MM.1S (cell line): ENCODE measurements at regions not wholly inside any gene's neighbourhood (a gene's known extent, or its start where the extent isn't known, plus 50 kb on each side); places are given as distances from the start of the nearest gene placed in this dataset.

ENCODE experiments used
- DNase-seq: peaks from one replicate; pipeline ENCODE4 v3.0.0-alpha.2; 2015
- H2AFZ ChIP-seq: fragments of 300-600 bp; sonication (generic); 2 replicates; pipeline ENCODE4 v1.6.0; 2016; ENCODE audit warnings: antibody characterized with exemption, low read length
- H3F3A ChIP-seq: fragments of 300-600 bp; sonication (generic); 2 replicates; pipeline ENCODE4 v1.6.1; 2016; ENCODE audit warnings: mild to moderate bottlenecking, antibody characterized with exemption, low read length, moderate library complexity, mixed read lengths; ENCODE audit not compliant: insufficient read depth
- H3K27ac ChIP-seq: fragments of 300-600 bp; sonication (generic); 2 replicates; pipeline ENCODE4 v1.5.1; 2016; ENCODE audit warnings: mild to moderate bottlenecking, low read length
- H3K27me3 ChIP-seq: fragments of 300-600 bp; sonication (generic); replicated peaks from 2 replicates; pipeline ENCODE4 v1.6.0; 2016; ENCODE audit warnings: low read length; ENCODE audit not compliant: insufficient read depth
- H3K36me3 ChIP-seq: fragments of 300-600 bp; sonication (generic); replicated peaks from 2 replicates; pipeline ENCODE4 v1.6.1; 2016; ENCODE audit warnings: mild to moderate bottlenecking, low read length, mixed read lengths; ENCODE audit not compliant: insufficient read depth
- H3K4me1 ChIP-seq: fragments of 300-600 bp; sonication (generic); 2 replicates; pipeline ENCODE4 v1.6.1; 2016; ENCODE audit warnings: low read length, mixed read lengths
- H3K4me2 ChIP-seq: fragments of 300-600 bp; sonication (generic); 2 replicates; pipeline ENCODE4 v1.6.0; 2016; ENCODE audit warnings: low read depth, low read length
- H3K4me3 ChIP-seq: fragments of 300-600 bp; sonication (generic); 2 replicates; pipeline ENCODE4 v1.5.1; 2016; ENCODE audit warnings: low read length, mixed read lengths
- H3K79me2 ChIP-seq: fragments of 300-600 bp; sonication (generic); 2 replicates; pipeline ENCODE4 v1.6.1; 2016; ENCODE audit warnings: mixed run types, low read length, mixed read lengths
- H3K9ac ChIP-seq: fragments of 300-600 bp; sonication (generic); 2 replicates; pipeline ENCODE4 v1.6.1; 2016; ENCODE audit warnings: low read length, mixed read lengths
- H3K9me2 ChIP-seq: fragments of 300-600 bp; sonication (generic); replicated peaks from 2 replicates; pipeline ENCODE4 v1.6.1; 2016; ENCODE audit warnings: mild to moderate bottlenecking, low read length, mixed read lengths; ENCODE audit not compliant: insufficient read depth
- H3K9me3 ChIP-seq: fragments of 300-600 bp; sonication (generic); replicated peaks from 2 replicates; pipeline ENCODE4 v1.6.1; 2016; ENCODE audit warnings: mild to moderate bottlenecking, low read length, mixed read lengths; ENCODE audit not compliant: insufficient read depth
- H4K20me1 ChIP-seq: fragments of 300-600 bp; sonication (generic); 2 replicates; pipeline ENCODE4 v1.6.1; 2016; ENCODE audit warnings: mild to moderate bottlenecking, low read length, moderate library complexity, mixed read lengths; ENCODE audit not compliant: insufficient read depth
- EZH2 ChIP-seq: fragments of 300-600 bp; sonication (generic); optimal IDR thresholded peaks from 2 replicates; pipeline ENCODE3; 2017; ENCODE audit warnings: low read depth, mild to moderate bottlenecking, antibody characterized with exemption, low read length, mixed read lengths
- EZH2phosphoT487 ChIP-seq: fragments of 300-600 bp; sonication (generic); IDR thresholded peaks from 2 replicates; pipeline ENCODE4 v1.6.1; 2018; ENCODE audit warnings: antibody characterized with exemption, low read length
- TF ChIP-seq, protein P1 (sequence below): fragments of 300-600 bp; sonication (generic); IDR thresholded peaks from 2 replicates; pipeline ENCODE4 v1.5.1; 2016; ENCODE audit warnings: antibody characterized with exemption, low read length, mixed read lengths

DNA sequence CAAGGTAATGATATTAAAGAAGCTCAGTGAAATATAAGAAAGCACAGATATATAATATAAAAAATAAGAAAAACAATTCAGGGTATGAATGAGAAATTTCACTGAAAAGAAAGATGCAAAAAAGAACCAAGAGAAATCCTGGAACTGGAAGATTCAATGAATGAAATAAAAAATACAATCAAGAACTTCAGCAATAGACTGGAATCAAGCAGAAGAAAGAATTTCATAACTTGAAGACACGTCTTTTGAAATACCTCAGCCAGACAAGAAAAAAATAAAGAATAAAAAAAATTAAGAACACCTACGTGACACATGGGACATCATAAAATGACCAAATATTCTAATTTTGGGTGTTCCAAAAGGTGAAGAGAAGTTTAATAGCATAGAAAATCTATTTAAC is 104.6 kb upstream of the NEO1 start:
- Histone ChIP-seq H3K9me2 (no peaks in the 10 kb centered on the region), H3K27me3 (no peaks in the 10 kb centered on the region), H3K9me3 (no peaks in the 10 kb centered on the region), H4K20me1 (no peaks in the 10 kb centered on the region), H3K27ac (no peak overlapping the region), H3F3A (no peaks in the 10 kb centered on the region), H3K4me1 (no peaks in the 10 kb centered on the region), H3K4me2 (no peak overlapping the region), H3K36me3 (no peaks in the 10 kb centered on the region), H2AFZ (no peak overlapping the region), H3K79me2 (no peaks in the 10 kb centered on the region), H3K9ac (no peak overlapping the region), H3K4me3 (no peak overlapping the region)
- TF ChIP-seq EZH2: no peak
- TF ChIP-seq EZH2phosphoT487: no peak
- TF ChIP-seq, protein P1, sequence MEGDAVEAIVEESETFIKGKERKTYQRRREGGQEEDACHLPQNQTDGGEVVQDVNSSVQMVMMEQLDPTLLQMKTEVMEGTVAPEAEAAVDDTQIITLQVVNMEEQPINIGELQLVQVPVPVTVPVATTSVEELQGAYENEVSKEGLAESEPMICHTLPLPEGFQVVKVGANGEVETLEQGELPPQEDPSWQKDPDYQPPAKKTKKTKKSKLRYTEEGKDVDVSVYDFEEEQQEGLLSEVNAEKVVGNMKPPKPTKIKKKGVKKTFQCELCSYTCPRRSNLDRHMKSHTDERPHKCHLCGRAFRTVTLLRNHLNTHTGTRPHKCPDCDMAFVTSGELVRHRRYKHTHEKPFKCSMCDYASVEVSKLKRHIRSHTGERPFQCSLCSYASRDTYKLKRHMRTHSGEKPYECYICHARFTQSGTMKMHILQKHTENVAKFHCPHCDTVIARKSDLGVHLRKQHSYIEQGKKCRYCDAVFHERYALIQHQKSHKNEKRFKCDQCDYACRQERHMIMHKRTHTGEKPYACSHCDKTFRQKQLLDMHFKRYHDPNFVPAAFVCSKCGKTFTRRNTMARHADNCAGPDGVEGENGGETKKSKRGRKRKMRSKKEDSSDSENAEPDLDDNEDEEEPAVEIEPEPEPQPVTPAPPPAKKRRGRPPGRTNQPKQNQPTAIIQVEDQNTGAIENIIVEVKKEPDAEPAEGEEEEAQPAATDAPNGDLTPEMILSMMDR: no peak
- no peak for DNase-seq

DNA sequence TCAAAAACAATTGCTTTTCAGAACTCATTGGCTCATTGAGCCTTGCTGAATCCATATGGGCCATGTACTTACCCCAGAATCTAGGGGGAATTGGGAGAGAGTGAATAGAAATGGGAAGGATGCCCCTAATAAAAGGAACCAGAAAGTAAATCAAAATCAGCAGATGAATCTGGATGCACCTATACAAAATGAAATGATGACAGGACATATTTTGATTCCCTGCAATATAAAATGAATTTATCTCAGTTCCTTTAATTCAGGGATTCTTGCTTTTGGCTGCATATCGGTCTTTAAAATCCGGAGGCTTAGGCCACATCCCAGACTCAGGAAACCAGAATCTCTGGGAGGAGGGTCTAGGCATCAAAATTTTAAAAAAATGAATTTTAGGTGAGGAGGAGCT is 107.7 kb upstream of the NEO1 start:
- Histone ChIP-seq H3K4me2 (no peak overlapping the region), H3K27ac (no peak overlapping the region), H3K4me3 (no peak overlapping the region), H4K20me1 (no peaks in the 10 kb centered on the region), H3F3A (no peaks in the 10 kb centered on the region), H3K9ac (no peak overlapping the region), H3K9me3 (no peaks in the 10 kb centered on the region), H3K79me2 (no peaks in the 10 kb centered on the region), H3K36me3 (no peaks in the 10 kb centered on the region), H3K4me1 (no peaks in the 10 kb centered on the region), H2AFZ (no peak overlapping the region), H3K9me2 (no peaks in the 10 kb centered on the region), H3K27me3 (no peaks in the 10 kb centered on the region)
- DNase-seq: no peak
- TF ChIP-seq, protein P1: no peak

DNA sequence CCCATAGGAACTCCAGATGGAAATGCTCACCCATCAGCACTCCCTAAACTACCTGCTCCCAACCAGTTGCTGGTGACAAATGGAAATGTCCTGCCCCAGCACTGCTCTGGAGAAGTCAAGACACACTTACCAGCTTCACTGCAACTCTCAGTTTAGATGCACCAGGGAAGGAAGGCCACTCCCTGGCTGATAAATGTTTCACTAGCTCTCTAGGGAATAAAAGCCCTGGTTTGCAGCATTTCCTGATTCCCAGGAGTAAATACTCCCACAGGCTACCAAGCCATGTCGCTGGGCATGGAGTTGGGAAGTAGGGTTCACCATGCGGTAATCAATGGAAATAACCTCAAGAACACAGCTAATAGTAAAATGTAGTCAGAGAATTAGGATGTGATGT is 112.0 kb upstream of the NEO1 start:
- Histone ChIP-seq H4K20me1 (no peaks in the 10 kb centered on the region), H3K36me3 (no peaks in the 10 kb centered on the region), H3K9me3 (no peaks in the 10 kb centered on the region), H3K4me2 (no peak overlapping the region), H3F3A (no peaks in the 10 kb centered on the region), H3K79me2 (no peaks in the 10 kb centered on the region), H3K27ac (no peak overlapping the region), H2AFZ (no peak overlapping the region), H3K9ac (no peak overlapping the region), H3K4me3 (no peak overlapping the region), H3K9me2 (no peaks in the 10 kb centered on the region), H3K4me1 (no peaks in the 10 kb centered on the region), H3K27me3 (no peaks in the 10 kb centered on the region)
- TF ChIP-seq EZH2 (no peak), EZH2phosphoT487 (no peak)
- TF ChIP-seq, protein P1: no peak
- no peak for DNase-seq
